T-cell (primary cell): ENCODE measurements at regions not wholly inside any gene's neighbourhood (a gene's known extent, or its start where the extent isn't known, plus 50 kb on each side); places are given as distances from the start of the nearest gene placed in this dataset.

Experiments used
- ATAC-seq, 4 experiments: fragments of 200-7000 bp in 3 of 4; fragments of 150-1000 bp in 1 of 4; cut with Tn5 transposase; replicated peaks in 1 of 4; 1 replicate in 3 of 4; 2 replicates in 1 of 4; pipeline ENCODE4 v1.10.0; 2021; ENCODE audit warnings: moderate library complexity in 3 of 4, mild to moderate bottlenecking in 2 of 4, moderate number of reproducible peaks in 1 of 4
- CTCF ChIA-PET, 2 donors: fragments of 300-600 bp; sonication (Branson Sonifier 250); formaldehyde crosslinking; loops; one replicate each; lab custom pipeline; 2022; ENCODE audit warnings: antibody characterized with exemption in 2 of 2; lab: Charles Lee
- POLR2A ChIA-PET, 2 donors: fragments of 300-600 bp; sonication (Branson Sonifier 250); formaldehyde crosslinking; loops; one replicate each; lab custom pipeline; 2022; ENCODE audit warnings: antibody characterized with exemption in 2 of 2; lab: Charles Lee
- DNase-seq, 35 experiments: peaks; one replicate each; pipeline versions ENCODE4 v3.0.0 to v3.0.0-alpha.2; 2013 to 2023
- H3K27ac ChIP-seq: one replicate; pipeline ENCODE4 v1.5.1; 2013; ENCODE audit warnings: low read length
- H3K27me3 ChIP-seq, 2 experiments: replicated peaks in 1 of 2; 1 replicate in 1 of 2; 2 replicates in 1 of 2; pipeline versions ENCODE4 v1.6.1 to v1.7.0; 2013; ENCODE audit warnings: low read length in 1 of 2, mixed read lengths in 1 of 2; ENCODE audit not compliant: control insufficient read depth in 2 of 2, insufficient read depth in 2 of 2; ENCODE audit errors: extremely low read depth in 1 of 2
- H3K36me3 ChIP-seq, 2 donors: 1 replicate in 1 of 2; 2 replicates in 1 of 2; pipeline versions ENCODE4 v1.6.1 to v1.7.0; 2013; ENCODE audit warnings: low read length in 1 of 2; ENCODE audit not compliant: control insufficient read depth in 2 of 2, insufficient read depth in 1 of 2; ENCODE audit errors: extremely low read depth in 1 of 2
- H3K4me1 ChIP-seq, 2 experiments: 1 replicate in 1 of 2; 2 replicates in 1 of 2; pipeline versions ENCODE4 v1.6.1 to v1.7.0; 2013; ENCODE audit warnings: low read length in 2 of 2, mixed read lengths in 1 of 2; ENCODE audit not compliant: insufficient read depth in 2 of 2, control insufficient read depth in 1 of 2; ENCODE audit errors: extremely low read depth in 1 of 2
- H3K4me3 ChIP-seq, 2 donors: 1 replicate in 1 of 2; 2 replicates in 1 of 2; pipeline versions ENCODE4 v1.5.1 to v1.7.0; 2013; ENCODE audit warnings: mild to moderate bottlenecking in 2 of 2, low read length in 1 of 2, moderate library complexity in 1 of 2; ENCODE audit not compliant: control insufficient read depth in 1 of 2; ENCODE audit errors: extremely low read depth in 1 of 2
- H3K9me3 ChIP-seq: 2 replicates; pipeline ENCODE4 v1.7.0; 2013
- H3K27ac Mint-ChIP-seq, 2 donors: one replicate each; pipeline ENCODE4 v1.8.0; 2020 to 2021; ENCODE audit warnings: mild to moderate bottlenecking in 2 of 2, mixed read lengths in 2 of 2
- H3K27me3 Mint-ChIP-seq, 2 donors: one replicate each; pipeline ENCODE4 v1.8.0; 2021 to 2022; ENCODE audit warnings: mixed read lengths in 2 of 2
- H3K36me3 Mint-ChIP-seq: one replicate; pipeline ENCODE4 v1.8.0; 2021; ENCODE audit warnings: mixed read lengths
- H3K4me1 Mint-ChIP-seq, 3 donors: one replicate each; pipeline ENCODE4 v1.8.0; 2020 to 2022; ENCODE audit warnings: mixed read lengths in 3 of 3, mild to moderate bottlenecking in 1 of 3
- H3K4me3 Mint-ChIP-seq, 3 donors: one replicate each; pipeline ENCODE4 v1.8.0; 2020 to 2022; ENCODE audit warnings: mild to moderate bottlenecking in 3 of 3, mixed read lengths in 3 of 3, moderate library complexity in 3 of 3
- H3K9me3 Mint-ChIP-seq, 3 donors: one replicate each; pipeline ENCODE4 v1.8.0; 2020 to 2022; ENCODE audit warnings: mixed read lengths in 3 of 3
- WGBS: methylation state at CpG from one replicate; pipeline ENCODE4 v1.1.5; 2013; ENCODE audit warnings: missing lambda C conversion rate; ENCODE audit not compliant: insufficient coverage; 5-methylcytosine and 5-hydroxymethylcytosine counted together

GRCh38 chr11:15835788-15836411 is 520.4 kb downstream of the SOX6 start:
- ChIA-PET POLR2A (no interaction called here), CTCF (no interaction called here)
- Histone ChIP-seq H3K27ac (no peak overlapping the region), H3K36me3 (no peaks in the 10 kb centered on the region), H3K27me3 (no peaks in the 10 kb centered on the region), H3K9me3 (no peaks in the 10 kb centered on the region), H3K4me1 (no peaks in the 10 kb centered on the region), H3K4me3 (no peak overlapping the region)
- Mint-ChIP-seq H3K36me3 (no peaks in the 10 kb centered on the region), H3K9me3 (peaks cover 0 to 7% (median 0%) of the 10 kb centered on the region in 3 donors), H3K27me3 (no peaks in the 10 kb centered on the region), H3K4me1 (no peaks in the 10 kb centered on the region), H3K27ac (no peak overlapping the region), H3K4me3 (no peak overlapping the region)
- ATAC-seq (no peak), DNase-seq (no peak)
- 99% methylated on average over 5 of the region's 7 CpGs for WGBS

GRCh38 chr11:15836795-15837194 is 519.6 kb downstream of the SOX6 start:
- POLR2A ChIA-PET: no interaction called here

GRCh38 chr11:15837901-15838489 is 518.4 kb downstream of the SOX6 start:
- H3K36me3 Mint-ChIP-seq: no peaks in the 10 kb centered on the region
- H3K9me3 Mint-ChIP-seq: peaks cover 0 to 7% (median 0%) of the 10 kb centered on the region in 3 donors
- CTCF ChIA-PET: no interaction called here

More at GRCh38 chr11:15836795-15837194, 519.6 kb downstream of the SOX6 start:
- Histone ChIP-seq H3K4me3 (no peak overlapping the region), H3K9me3 (no peaks in the 10 kb centered on the region), H3K36me3 (no peaks in the 10 kb centered on the region), H3K27me3 (no peaks in the 10 kb centered on the region), H3K4me1 (no peaks in the 10 kb centered on the region), H3K27ac (no peak overlapping the region)
- Mint-ChIP-seq H3K36me3 (no peaks in the 10 kb centered on the region), H3K27ac (no peak overlapping the region), H3K4me3 (no peak overlapping the region), H3K27me3 (no peaks in the 10 kb centered on the region), H3K9me3 (peaks cover 0 to 7% (median 0%) of the 10 kb centered on the region in 3 donors), H3K4me1 (no peaks in the 10 kb centered on the region)
- DNase-seq: no peak
- CTCF ChIA-PET: no interaction called here
- ATAC-seq: no peak
- WGBS: 80% methylated on average over 1 of the region's 1 CpG

GRCh38 chr11:15839061-15839460 is 517.3 kb downstream of the SOX6 start:
- H3K4me3 Mint-ChIP-seq: no peak overlapping the region
- H3K27me3 Mint-ChIP-seq: peaks cover 0 to 2% of the 10 kb centered on the region in 2 donors
- H3K36me3 ChIP-seq: no peaks in the 10 kb centered on the region
- no peaks in the 10 kb centered on the region for H3K27me3 ChIP-seq
- ChIA-PET POLR2A (no interaction called here), CTCF (no interaction called here)
- ATAC-seq (no peak), DNase-seq (no peak)
- H3K9me3 Mint-ChIP-seq: peaks cover 0 to 7% (median 0%) of the 10 kb centered on the region in 3 donors
- H3K4me1 Mint-ChIP-seq: no peaks in the 10 kb centered on the region
- H3K4me1 ChIP-seq: no peaks in the 10 kb centered on the region
- H3K36me3 Mint-ChIP-seq: no peaks in the 10 kb centered on the region
- H3K4me3 ChIP-seq: no peak overlapping the region
- H3K27ac Mint-ChIP-seq: no peak overlapping the region
- H3K9me3 ChIP-seq: no peaks in the 10 kb centered on the region
- no peak overlapping the region for H3K27ac ChIP-seq
- no CpG with 5 or more reads among the region's 3 CpGs for WGBS

More at GRCh38 chr11:15837901-15838489, 518.4 kb downstream of the SOX6 start:
- H3K36me3 ChIP-seq: no peaks in the 10 kb centered on the region
- DNase-seq (no peak), ATAC-seq (no peak)
- H3K4me3 ChIP-seq: no peak overlapping the region
- H3K27me3 ChIP-seq: no peaks in the 10 kb centered on the region
- 79% methylated on average over 2 of the region's 4 CpGs for WGBS
- H3K9me3 ChIP-seq: no peaks in the 10 kb centered on the region
- Mint-ChIP-seq H3K27me3 (peaks cover 0 to 2% of the 10 kb centered on the region in 2 donors), H3K27ac (no peak overlapping the region), H3K4me1 (no peaks in the 10 kb centered on the region), H3K4me3 (no peak overlapping the region)
- H3K27ac ChIP-seq: no peak overlapping the region
- POLR2A ChIA-PET: no interaction called here
- no peaks in the 10 kb centered on the region for H3K4me1 ChIP-seq

GRCh38 chr11:15840966-15841365 is 515.4 kb downstream of the SOX6 start:
- ChIA-PET POLR2A (no interaction called here), CTCF (no interaction called here)
- no peak overlapping the region for H3K4me3 Mint-ChIP-seq
- H3K4me1 Mint-ChIP-seq: no peaks in the 10 kb centered on the region
- Histone ChIP-seq H3K27me3 (no peaks in the 10 kb centered on the region), H3K4me1 (no peaks in the 10 kb centered on the region), H3K27ac (no peak overlapping the region), H3K36me3 (no peaks in the 10 kb centered on the region), H3K4me3 (no peak overlapping the region), H3K9me3 (no peaks in the 10 kb centered on the region)
- 100% methylated on average over 2 of the region's 2 CpGs for WGBS
- DNase-seq (no peak), ATAC-seq (no peak)
- H3K36me3 Mint-ChIP-seq: no peaks in the 10 kb centered on the region
- peaks cover 0 to 7% (median 0%) of the 10 kb centered on the region in 3 donors for H3K9me3 Mint-ChIP-seq
- H3K27me3 Mint-ChIP-seq: peaks cover 0 to 2% of the 10 kb centered on the region in 2 donors
- H3K27ac Mint-ChIP-seq: no peak overlapping the region

- H3K27ac Mint-ChIP-seq: no peak overlapping the region
- ChIA-PET POLR2A (no interaction called here), CTCF (no interaction called here)
Measured at GRCh38 chr11:15841931-15842740, 514.2 kb downstream of the SOX6 start.

More at GRCh38 chr11:15841931-15842740, 514.2 kb downstream of the SOX6 start:
- Mint-ChIP-seq H3K36me3 (no peaks in the 10 kb centered on the region), H3K4me1 (no peaks in the 10 kb centered on the region), H3K4me3 (no peak overlapping the region), H3K27me3 (peaks cover 0 to 2% of the 10 kb centered on the region in 2 donors), H3K9me3 (peaks cover 0 to 3% (median 0%) of the 10 kb centered on the region in 3 donors)
- no peaks in the 10 kb centered on the region for H3K4me1 ChIP-seq
- no peaks in the 10 kb centered on the region for H3K9me3 ChIP-seq
- no peak overlapping the region for H3K4me3 ChIP-seq
- H3K36me3 ChIP-seq: no peaks in the 10 kb centered on the region
- no peak overlapping the region for H3K27ac ChIP-seq
- DNase-seq: no peak
- no peak for ATAC-seq
- no peaks in the 10 kb centered on the region for H3K27me3 ChIP-seq
- WGBS: 69% methylated on average over 3 of the region's 6 CpGs
